NCI-H146 treated with DMSO at 0.1 percent for 48 hours (cell line): ENCODE measurements at regions not wholly inside any gene's neighbourhood (a gene's known extent, or its start where the extent isn't known, plus 50 kb on each side); places are given as distances from the start of the nearest gene placed in this dataset.

Experiments
- DNase-seq: peaks from one replicate; lab custom pipeline; 2025; ENCODE audit not compliant: unreplicated experiment; lab: John Stamatoyannopoulos, UW

- DNase-seq = no peak
Observed at GRCh38 chr9:29717631-29718030, 2144.3 kb upstream of the C9orf72 start.

- no peak for DNase-seq
Observed at GRCh38 chr9:29730163-29730562, 2156.9 kb upstream of the C9orf72 start.

- DNase-seq = no peak
Observed at GRCh38 chr9:29740518-29740917, 2167.2 kb upstream of the C9orf72 start.

- DNase-seq = no peak
Observed at GRCh38 chr9:29741169-29741568, 2167.9 kb upstream of the C9orf72 start.

GRCh38 chr9:29750062-29750461 is 2176.8 kb upstream of the C9orf72 start:
- DNase-seq = no peak

- DNase-seq = no peak
Observed at GRCh38 chr9:29751226-29751625, 2177.9 kb upstream of the C9orf72 start.

GRCh38 chr9:29753638-29754037 is 2180.4 kb upstream of the C9orf72 start:
- no peak for DNase-seq

GRCh38 chr9:29769019-29769418 is 2195.7 kb upstream of the C9orf72 start:
- no peak for DNase-seq

GRCh38 chr9:29773676-29774075 is 2200.4 kb upstream of the C9orf72 start:
- DNase-seq = no peak

GRCh38 chr9:29775491-29775890 is 2202.2 kb upstream of the C9orf72 start:
- no peak for DNase-seq

GRCh38 chr9:29778281-29778849 is 2205.1 kb upstream of the C9orf72 start:
- no peak for DNase-seq

GRCh38 chr9:29793970-29794369 is 2220.7 kb upstream of the C9orf72 start:
- no peak for DNase-seq

GRCh38 chr9:29796291-29796952 is 2223.1 kb upstream of the C9orf72 start:
- no peak for DNase-seq

GRCh38 chr9:29798599-29798998 is 2225.3 kb upstream of the C9orf72 start:
- DNase-seq = no peak

- no peak for DNase-seq
Observed at GRCh38 chr9:29799227-29799626, 2225.9 kb upstream of the C9orf72 start.

- no peak for DNase-seq
Observed at GRCh38 chr9:29800821-29801220, 2227.5 kb upstream of the C9orf72 start.

- DNase-seq = no peak
Observed at GRCh38 chr9:29802454-29802853, 2229.2 kb upstream of the C9orf72 start.

- DNase-seq = no peak
Observed at GRCh38 chr9:29806937-29807618, 2233.8 kb upstream of the C9orf72 start.

GRCh38 chr9:29816954-29817703 is 2243.8 kb upstream of the C9orf72 start:
- DNase-seq = no peak

GRCh38 chr9:29822458-29822857 is 2249.2 kb upstream of the C9orf72 start:
- DNase-seq = no peak

GRCh38 chr9:29826421-29826820 is 2253.1 kb upstream of the C9orf72 start:
- DNase-seq = no peak

GRCh38 chr9:29830821-29831220 is 2257.5 kb upstream of the C9orf72 start:
- DNase-seq = no peak
